HG02678 (cell line): ENCODE measurements at regions not wholly inside any gene's neighbourhood (a gene's known extent, or its start where the extent isn't known, plus 50 kb on each side); places are given as distances from the start of the nearest gene placed in this dataset.
"Not testable (repeated sequence)": the region's sequence is repeated elsewhere in the genome, so short reads cannot be mapped to it uniquely, and the experiment has no call there.

Source experiments
- ATAC-seq: cut with Tn5 transposase; IDR thresholded peaks from one replicate; pipeline ENCODE4 v1.9.1; 2021; ENCODE audit warnings: mild to moderate bottlenecking, moderate library complexity; ENCODE audit not compliant: unreplicated experiment

DNA sequence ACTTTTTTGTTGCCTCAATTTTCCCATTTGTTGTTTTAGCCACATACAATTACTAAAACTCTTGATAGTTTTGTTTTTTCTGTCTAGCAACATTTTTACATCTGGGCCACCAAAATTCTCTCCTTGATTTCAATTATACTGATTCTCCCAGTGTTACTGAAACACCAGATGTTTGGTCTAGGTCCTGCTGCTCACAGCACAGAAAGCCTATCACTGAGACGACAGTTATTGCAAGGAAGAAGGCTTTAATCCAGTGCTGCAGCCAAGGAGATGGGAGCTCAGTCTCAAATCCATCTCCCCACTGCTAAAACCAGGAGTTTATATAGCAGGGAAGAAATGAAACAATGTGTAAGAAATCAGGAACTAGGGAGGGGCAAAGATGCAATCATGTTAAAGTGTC is 837.7 kb upstream of the CNTN5 start:
- no peak for ATAC-seq

DNA sequence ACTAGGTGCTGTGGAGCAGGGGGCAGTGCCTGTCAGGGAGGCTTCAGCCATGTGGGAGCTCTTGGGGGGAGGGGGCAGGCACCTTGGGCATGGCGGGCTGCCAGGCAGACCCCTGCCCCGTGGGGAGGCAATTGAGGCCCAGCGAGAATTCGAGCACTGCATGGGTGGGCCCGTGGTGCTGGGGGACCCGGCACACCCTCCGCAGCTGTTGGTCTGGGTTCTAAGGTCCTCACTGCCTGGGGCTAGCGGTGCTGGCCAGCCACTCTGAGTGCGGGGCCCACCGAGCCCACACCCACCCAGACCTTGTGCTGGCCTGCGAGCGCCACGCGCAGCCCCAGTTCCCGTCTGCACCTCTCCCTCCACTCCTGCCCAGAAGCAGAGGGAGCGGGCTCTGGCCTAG is 835.5 kb upstream of the CNTN5 start:
- no peak for ATAC-seq

DNA sequence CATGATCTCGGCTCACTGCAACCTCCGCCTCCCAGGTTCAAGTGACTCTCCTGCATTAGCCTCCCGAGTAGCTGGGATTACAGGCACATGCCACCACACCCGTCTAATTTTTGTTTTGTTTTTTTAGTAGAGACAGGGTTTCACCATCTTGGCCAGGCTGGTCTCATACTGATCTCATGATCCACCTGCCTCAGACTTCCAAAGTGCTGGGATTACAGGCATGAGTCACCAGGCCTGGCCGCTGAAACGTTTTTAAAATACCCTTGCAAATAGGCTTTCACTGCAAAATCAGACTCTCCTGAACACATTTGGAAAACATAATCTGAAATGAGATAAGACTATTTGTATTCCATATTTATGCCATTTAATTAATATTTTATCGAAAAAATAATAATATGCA is 826.1 kb upstream of the CNTN5 start:
- ATAC-seq: no peak

DNA sequence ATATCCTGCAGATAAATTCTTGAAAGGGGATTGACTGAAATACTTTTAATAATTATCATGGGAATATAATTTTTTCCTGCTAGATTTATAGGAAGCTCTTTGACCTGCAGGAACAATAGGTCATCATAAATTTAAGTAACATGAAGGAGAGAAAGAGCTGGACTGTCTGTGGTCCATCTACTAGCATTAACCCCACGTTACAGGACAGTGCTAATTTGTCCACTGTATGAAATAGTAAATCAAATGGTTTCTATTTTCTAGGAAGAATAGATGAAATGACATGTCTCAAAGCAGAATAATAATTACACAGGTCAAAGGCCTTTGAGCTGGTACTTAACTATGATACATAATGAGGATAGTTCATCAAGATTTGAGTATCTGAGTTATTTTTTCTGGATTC is 825.4 kb upstream of the CNTN5 start:
- ATAC-seq: no peak

DNA sequence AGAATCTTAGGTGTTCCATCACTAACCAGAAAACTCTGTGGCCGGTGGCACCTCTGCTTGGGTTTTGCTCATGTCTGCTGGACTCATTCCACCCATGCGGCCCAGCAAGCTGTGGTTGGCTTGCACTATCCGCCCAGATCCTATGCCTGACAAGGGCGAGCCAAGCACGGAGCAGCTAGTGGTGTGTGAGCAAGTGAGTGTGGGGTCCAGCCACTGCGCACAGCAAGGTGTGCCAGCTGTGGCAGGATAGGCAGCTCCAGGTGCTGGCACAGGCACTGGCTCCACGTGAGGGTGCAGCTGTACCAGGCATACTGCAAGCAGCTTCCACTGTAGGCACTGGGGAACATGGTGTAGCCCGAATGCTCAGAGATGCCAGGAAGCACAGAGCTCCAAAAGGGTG is 813.7 kb upstream of the CNTN5 start:
- no peak for ATAC-seq

DNA sequence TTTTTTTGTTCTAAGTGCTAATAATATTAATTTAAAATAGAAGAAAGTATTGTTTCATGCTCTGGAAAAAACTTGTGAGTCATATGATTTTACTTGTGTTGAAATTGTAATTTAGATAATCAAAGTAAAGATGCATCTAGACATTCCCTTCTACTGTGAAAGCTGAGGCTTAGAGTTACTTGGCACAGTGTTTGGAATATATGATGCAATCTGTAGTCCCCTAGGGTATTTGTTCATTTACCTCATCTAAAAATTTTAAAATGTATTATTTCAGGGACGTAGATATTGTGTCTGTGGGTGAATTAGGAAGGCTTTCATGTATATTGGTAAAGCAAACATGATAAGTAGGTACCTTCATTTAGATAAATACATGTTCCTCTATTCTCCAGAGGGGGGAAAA is 793.5 kb upstream of the CNTN5 start:
- no peak for ATAC-seq

DNA sequence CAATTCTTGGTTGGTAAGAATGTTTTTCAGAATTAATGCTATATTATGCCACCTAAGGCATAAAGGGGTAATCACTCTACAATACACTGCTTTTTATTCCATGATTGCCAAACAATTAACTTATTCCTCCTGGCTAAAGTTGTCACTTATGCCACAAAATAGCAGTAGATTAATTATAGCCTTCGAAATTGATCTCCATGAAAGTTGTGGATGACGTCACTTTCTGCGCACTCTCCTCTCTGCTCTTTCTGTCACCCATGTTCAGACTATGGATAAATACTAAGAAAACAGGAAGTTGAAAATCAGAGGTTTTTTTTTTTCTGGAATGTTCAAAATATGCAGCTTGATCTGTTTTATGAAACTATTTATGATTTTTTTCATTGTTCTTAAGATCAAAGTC is 790.1 kb upstream of the CNTN5 start:
- no peak for ATAC-seq

DNA sequence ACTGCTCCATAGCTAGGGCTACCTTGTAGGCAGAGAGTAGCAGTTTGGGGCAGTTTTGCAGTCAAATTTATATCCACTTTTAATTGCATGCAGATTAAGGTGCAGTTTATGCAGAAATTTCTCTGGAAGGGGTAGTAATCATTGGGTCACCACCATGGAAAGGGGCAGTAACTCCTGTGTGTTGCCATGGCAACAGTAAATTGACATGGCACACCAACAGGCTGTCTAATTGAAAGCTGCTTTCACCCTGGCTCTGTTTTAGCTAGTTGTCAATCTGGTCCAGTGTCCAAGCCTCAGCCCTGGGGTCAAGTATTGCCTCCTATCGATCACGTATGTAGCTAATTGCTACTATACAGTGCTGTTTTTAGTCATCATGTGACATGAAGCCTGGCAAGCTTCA is 786.1 kb upstream of the CNTN5 start:
- no peak for ATAC-seq

DNA sequence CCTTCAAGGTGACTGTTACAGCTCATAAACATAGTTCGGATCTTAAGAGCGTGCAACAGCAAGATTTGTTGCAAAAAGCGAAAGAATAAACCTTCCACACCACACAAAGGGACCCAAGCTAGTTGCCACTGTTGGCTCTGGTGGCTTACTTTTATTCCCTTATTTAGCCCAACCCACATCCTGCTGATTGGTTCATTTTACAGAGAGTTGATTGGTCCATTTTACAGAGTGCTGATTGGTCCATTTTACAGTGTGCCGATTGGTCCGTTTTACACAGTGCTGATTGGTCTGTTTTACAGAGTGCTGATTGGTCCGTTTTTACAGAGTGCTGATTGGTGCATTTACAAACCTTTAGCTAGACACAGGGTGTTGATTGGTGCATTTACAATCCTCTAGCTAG is 776.9 kb upstream of the CNTN5 start:
- ATAC-seq: no peak

DNA sequence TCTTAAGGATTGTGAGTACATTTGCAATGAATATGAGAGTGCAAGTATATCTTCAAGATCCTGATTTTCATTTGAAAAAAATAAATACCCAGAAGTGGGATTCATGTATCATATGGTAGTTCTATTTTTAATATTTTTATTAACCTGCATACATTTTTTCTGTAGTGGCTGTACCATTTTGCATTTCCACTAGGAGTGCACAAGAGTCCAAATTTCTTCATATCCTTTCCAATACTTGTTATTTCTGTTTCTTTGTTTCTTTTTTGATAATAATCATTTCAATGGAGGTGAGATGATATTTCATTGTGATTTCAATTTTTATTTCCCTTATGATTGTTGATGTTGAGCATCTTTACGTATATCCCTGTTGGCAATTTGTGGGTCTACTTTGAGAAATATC is 759.8 kb upstream of the CNTN5 start:
- no peak for ATAC-seq

DNA sequence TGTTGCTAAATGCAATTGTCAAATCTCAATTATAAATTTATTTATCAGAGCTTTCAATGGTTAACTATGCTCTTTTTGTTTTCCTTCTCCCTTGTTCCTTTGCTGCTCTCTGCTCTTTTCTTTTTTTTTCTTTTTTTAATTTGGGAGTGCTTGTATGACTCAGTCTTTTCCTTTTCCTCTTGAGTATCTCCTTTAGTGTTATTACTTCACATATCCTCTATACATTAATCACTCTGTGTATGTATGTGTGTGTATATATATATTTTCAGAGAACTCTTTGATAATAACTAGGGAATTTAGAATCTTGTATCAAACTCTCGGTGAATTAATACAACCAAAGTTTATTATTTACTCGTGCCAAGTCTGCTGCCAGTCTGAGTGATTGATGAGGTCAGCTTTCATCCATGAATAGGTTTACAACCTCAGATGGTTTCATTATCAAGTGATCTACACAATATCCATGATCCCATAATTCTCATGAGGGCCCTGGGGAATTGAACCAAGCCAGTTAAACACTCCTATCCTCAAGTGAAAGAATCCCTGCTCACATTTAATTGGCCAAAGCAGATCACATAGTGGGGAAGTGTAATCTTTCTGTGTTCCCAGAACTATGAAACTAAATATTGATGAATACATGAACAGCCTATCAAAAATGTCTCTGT is 743.4 kb upstream of the CNTN5 start:
- no peak for ATAC-seq

DNA sequence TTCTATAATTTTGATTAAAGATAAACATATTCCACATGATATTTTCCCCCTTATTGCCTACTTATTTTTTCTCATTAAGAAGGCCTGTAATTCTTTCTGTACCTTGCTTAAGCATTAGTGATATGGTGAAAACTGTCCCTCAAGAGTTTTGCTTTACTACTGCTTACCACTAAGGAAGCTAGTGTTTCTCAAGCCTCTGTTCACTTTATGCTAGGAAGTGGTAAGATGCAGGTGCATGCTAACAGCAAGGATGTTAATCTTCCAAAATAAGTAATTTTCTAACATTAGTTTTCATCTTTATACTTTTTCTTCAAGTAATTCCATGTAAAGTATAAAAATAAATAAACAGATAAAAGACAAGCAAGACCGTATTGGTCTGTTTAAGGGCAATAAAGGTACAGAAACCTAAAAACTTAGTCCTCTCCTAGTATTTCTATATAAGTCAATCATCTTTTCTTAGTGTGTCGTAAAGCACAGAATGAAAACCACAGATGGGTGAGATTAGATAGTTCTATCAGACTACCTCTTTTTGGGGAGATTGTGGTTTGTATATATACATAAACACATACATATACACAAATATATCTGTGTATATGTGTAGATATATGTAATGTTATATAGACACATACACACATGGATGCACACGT is 731.0 kb upstream of the CNTN5 start:
- no peak for ATAC-seq

DNA sequence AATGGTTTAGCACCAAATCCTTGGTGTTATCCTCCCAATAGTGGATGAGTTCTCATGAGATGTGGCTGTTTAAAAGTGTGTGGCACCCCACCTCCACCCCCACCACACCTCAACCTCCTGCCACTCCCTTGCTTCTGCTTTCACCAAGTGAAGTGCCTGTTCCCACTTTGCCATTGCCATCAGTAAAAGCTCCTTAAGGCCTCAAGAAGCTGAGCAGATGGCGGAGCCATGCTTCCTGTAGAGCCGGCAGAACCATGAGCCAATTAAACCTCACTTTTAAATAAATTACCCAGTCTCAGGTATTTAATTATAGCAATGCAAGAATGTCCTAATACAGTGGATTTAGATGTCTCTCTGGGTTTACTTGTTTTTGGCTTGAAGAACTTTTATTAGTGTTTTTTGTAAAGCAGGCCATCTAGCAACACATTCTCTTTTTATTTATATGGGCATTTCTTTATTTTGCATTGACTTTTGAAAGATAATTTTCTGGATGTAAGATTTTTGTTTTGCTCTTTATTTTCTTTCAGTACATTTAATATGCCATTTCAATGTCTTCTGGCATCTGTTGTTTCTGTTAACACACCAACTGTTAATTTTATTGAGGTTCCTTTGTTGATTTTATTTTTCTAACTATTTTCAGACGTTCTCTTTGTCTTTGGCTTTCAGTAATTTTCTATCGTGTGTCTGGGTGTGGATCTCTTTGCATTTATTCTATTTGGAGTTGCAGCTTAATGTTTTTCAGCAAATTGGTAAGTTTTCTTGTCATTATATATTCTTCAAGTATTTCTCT is 724.5 kb upstream of the CNTN5 start:
- no peak for ATAC-seq

DNA sequence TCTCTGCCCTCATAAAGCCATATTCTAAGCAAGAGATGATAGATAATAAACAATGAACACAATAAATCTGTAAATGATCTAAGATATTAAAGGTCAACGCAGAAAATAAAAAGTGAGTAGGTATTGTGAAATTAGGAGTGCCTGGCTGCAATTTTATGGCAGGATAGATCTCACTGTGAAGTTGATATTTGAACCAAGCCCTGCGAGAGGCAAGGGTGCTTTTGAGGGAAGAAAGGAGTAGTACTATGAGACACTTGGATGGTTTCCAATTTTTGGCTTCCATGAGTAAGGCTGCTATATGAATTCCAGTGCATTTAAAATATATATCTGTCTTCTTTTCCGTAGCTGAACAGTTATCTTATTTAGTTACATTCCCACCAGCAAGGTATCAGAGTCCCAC is 720.0 kb upstream of the CNTN5 start:
- no peak for ATAC-seq

DNA sequence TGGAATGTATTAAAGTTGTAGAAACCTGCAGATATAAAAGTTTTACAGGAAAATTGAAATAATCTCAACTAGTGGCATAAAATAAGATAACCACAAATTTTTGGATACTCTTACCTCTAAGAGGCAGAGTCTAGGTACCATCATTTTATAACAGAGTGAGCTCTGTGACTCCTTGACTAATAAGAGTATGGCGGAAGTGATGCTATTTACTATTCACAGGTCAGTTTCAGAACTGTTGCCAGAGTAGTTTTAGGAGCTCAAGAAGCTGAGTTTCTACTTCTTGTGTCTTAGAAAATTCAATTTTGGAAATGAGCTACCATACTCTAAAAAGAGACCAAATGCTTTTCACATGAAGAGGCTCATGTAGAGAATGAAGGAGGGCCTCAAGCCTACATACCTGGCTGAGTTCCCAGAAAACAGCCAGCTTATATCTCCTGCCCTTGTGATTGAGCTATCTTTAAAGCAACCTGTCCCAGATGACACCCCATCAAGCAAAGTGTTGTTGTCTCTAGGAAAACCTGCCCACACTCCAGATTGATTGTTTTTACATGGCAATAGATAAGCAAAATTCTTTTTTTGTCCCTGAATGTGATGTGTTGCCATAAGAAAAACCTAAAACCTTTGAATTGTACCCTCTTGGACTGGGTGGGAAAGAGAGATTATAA is 712.8 kb upstream of the CNTN5 start:
- ATAC-seq: no peak

DNA sequence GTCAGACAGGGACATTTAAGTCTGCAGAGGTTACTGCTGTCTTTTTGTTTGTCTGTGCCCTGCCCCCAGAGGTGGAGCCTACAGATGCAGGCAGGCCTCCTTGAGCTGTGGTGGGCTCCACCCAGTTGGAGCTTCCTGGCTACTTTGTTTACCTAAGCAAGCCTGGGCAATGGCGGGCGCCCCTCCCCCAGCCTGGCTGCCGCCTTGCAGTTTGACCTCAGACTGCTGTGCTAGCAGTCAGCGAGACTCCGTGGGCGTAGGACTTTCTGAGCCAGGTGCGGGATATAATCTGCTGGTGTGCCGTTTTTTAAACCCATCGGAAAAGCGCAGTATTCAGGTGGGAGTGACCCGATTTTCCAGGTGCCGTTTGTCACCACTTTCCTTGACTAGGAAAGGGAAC is 690.4 kb upstream of the CNTN5 start:
- not testable (repeated sequence) for ATAC-seq

DNA sequence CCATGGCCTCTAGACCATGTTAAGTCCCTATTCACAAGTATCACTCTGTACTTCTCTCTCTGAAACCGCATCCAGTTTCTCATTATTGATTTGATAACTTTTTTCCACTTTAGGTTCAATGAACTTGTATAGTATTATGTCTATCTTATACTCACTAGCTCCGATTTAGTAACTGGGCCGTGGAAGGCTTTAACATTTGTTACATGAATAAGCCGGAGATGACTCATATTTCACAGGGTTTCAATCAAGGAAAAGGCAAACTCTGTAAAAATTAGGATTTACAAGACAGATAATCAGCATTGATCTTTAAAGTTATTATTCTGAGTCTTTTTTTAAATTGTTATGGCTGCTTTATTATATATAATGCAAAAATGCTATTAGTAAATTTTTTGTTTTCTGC is 662.2 kb upstream of the CNTN5 start:
- ATAC-seq: no peak

DNA sequence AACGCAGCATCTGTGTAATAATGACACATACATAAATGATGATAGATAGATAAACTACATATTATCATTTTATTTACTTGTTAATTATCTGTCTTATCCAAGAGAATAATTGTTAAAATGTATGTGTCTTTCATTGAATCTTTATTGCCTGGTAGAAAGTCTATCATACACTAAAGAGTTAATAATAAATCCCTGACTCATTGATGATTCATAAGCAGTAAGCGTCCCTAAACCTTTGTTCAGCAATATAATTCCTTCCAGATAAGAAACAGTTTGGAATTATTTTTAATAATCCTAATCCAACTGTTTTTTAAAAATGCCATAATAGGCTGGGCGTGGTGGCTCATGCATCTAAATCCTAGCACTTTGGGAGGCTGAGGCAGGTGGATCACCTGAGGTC is 655.6 kb upstream of the CNTN5 start:
- no peak for ATAC-seq

DNA sequence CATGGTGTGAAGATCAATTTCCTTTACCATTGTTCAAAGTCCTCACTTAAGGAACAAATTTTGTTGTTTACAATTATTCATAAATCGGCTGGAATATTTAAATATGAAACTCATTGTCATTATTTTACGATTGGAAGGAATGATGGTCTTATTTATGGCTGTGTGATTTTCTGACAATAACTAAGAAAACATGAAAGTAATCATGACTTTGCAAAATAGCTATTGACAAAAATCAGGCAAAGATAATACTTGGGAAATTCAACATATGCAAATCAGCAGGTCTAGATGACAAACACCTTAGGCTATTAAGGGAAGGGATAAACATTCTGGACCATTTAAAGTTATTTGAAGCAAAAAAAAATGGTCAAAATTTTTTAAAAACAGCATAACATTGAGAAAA is 654.8 kb upstream of the CNTN5 start:
- no peak for ATAC-seq

DNA sequence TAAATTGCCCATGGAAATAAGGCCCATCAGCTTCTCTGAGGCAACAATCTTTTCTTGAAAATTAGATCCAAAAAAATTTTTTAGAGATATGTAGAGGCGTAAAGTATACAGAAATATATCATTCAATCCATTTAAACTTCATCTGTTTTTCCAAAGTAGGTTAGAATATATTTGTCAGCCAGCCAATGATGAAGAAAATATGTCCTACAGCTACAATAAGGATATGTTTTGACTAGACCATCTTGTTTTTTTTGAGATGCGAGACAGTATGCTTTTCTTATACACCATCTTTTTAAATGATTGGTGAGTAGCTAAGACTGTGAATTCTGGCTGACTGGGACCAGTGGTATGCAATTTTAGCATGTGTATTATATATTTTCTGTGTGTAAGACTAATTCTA is 630.4 kb upstream of the CNTN5 start:
- ATAC-seq: no peak

DNA sequence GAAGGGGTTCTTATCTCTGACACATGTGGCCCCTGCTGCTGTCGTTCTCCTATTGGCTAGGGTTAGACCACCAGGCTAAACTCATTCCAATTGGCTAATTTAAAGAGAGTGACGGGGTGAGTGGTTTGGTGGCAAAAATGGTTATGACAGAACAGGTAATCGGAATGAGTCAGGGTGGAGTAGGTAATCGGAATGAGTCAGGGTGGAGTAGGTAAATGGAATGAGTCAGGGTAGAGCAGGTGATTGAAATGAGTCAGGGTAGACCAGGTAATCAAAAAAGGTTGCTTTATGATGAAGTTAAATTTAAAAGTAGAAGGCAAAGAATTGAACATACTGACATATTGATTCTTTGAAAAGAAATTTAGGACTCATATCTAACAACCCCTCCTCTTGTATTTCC is 626.2 kb upstream of the CNTN5 start:
- not testable (repeated sequence) for ATAC-seq

DNA sequence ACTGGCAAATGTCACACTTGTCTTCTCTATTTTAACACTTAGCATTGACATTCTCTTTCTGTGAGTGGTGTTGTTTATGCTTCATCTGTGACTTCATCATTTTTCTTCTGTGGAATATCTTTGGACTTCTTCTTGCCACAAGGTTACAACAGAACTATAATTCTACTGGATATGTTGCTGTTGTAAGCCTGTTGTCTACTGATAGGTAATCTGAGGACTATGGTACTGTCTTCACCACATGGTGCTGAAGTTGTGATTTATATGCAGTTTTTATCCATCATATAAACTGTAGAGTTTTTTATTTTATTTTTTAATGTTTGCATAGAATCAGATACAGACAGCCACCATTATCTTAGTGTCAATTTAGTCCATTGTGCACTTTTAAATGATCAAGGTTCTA is 622.2 kb upstream of the CNTN5 start:
- no peak for ATAC-seq
